ENCODE measurements at regions not wholly inside any gene's neighbourhood (a gene's known extent, or its start where the extent isn't known, plus 50 kb on each side); places are given as distances from the start of the nearest gene placed in this dataset.

DNA sequence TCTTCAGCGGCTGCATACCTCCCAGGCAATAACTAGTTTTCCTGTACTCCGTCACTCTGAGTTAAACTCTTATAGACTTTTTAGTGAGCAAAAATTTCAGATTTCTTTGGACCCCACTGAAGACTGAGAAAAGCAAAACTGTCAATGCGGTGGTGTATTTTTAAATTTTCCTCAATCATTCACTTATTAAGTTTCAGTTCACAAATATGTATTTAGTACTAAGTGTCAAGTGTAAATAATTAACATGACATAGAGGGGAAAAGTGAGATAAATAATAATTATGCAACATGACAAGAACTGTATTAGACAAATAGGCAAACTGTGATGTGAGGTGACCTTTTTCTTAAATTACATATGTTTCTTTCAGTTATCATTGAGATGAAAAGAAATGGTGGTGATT lies 124.4 kb downstream of the NAF1 start:
- Mint-ChIP-seq H3K27me3 (ENCODE audit: low read depth, poor library complexity) (peaks cover 7% of the 10 kb centered on the region), H3K9me3 (peaks cover 20% of the 10 kb centered on the region), H3K4me3 (no peak overlapping the region), H3K4me1 (no peaks in the 10 kb centered on the region), H3K36me3 (ENCODE audit: low read depth) (no peaks in the 10 kb centered on the region), H3K27ac (no peak overlapping the region)
- TF ChIP-seq, protein P1, sequence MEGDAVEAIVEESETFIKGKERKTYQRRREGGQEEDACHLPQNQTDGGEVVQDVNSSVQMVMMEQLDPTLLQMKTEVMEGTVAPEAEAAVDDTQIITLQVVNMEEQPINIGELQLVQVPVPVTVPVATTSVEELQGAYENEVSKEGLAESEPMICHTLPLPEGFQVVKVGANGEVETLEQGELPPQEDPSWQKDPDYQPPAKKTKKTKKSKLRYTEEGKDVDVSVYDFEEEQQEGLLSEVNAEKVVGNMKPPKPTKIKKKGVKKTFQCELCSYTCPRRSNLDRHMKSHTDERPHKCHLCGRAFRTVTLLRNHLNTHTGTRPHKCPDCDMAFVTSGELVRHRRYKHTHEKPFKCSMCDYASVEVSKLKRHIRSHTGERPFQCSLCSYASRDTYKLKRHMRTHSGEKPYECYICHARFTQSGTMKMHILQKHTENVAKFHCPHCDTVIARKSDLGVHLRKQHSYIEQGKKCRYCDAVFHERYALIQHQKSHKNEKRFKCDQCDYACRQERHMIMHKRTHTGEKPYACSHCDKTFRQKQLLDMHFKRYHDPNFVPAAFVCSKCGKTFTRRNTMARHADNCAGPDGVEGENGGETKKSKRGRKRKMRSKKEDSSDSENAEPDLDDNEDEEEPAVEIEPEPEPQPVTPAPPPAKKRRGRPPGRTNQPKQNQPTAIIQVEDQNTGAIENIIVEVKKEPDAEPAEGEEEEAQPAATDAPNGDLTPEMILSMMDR (IDR thresholded peaks at IDR 0.05) = no peak
- DNase-seq = no peak

DNA sequence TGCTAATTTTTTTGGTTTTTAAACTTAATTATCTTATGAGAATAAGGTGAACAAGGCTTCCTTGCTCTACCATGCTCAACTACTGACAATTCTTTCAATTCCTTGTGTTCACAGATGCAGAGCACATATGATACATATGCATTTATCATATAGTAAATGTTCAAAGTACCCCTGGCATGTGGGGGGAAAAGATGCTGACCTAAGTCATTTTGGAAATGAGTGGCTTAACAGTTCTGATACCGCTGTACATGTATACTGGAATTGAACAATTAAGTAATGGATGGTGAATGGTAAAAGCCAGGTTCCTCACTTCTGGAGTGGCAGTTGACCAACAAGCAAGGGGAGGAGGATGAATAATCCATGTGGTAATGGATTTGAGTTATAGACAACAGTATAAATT lies 149.6 kb downstream of the NAF1 start:
- peaks cover 16% of the 10 kb centered on the region for H3K4me1 Mint-ChIP-seq
- H3K4me3 Mint-ChIP-seq = no peak overlapping the region
- no peak for DNase-seq
- TF ChIP-seq, protein P1 (IDR thresholded peaks at IDR 0.05) = no peak
- no peaks in the 10 kb centered on the region for H3K27me3 Mint-ChIP-seq (ENCODE audit: low read depth, poor library complexity)
- no peaks in the 10 kb centered on the region for H3K9me3 Mint-ChIP-seq
- no peak overlapping the region for H3K27ac Mint-ChIP-seq
- no peaks in the 10 kb centered on the region for H3K36me3 Mint-ChIP-seq (ENCODE audit: low read depth)

DNA sequence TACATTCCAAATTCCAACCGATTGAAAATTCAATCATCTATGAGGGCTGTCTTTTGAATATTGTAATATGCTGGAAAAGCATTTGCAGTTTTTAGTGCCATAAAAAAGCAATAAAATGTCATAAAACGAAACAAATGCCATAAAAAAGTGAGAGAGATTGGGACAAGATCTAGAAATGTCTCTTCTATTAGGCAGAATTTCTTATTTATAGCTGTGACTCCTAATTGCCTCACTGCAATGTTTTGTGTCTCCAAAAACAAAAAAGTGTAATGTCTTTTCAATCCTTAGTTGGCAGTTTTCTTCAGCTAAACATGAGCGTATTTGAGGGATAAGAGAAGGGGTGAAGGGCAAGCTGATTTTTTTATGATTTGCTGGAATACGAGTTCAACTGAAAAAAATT lies 153.9 kb downstream of the NAF1 start:
- H3K4me1 Mint-ChIP-seq = peaks cover 16% of the 10 kb centered on the region
- no peak for DNase-seq
- H3K9me3 Mint-ChIP-seq = peaks cover 16% of the 10 kb centered on the region
- no peak overlapping the region for H3K4me3 Mint-ChIP-seq
- H3K27me3 Mint-ChIP-seq (ENCODE audit: low read depth, poor library complexity) = no peaks in the 10 kb centered on the region
- no peaks in the 10 kb centered on the region for H3K36me3 Mint-ChIP-seq (ENCODE audit: low read depth)
- no peak overlapping the region for H3K27ac Mint-ChIP-seq
- TF ChIP-seq, protein P1 (IDR thresholded peaks at IDR 0.05) = no peak

DNA sequence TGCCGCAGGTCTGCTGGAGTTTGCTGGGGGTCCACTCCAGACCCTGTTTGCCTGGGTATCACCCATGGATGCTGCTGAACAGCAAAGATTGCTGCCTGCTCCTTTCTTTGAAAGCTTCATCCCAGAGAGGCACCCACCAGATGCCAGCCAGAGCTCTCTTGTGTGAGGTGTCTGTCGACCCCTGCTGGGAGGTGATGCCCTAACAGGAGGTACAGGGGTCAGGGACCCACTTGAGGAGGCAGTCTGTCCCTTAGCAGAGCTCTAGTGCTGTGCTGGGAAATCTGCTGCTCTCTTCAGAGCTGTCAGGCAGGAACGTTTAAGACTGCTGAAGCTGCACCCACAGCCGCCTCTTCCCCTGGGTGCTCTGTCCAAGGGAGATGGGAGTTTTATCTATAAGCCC lies 162.7 kb downstream of the NAF1 start:
- peaks cover 62% of the 10 kb centered on the region for H3K9me3 Mint-ChIP-seq
- no peak overlapping the region for H3K27ac Mint-ChIP-seq
- H3K36me3 Mint-ChIP-seq (ENCODE audit: low read depth) = peaks cover 5% of the 10 kb centered on the region
- no peaks in the 10 kb centered on the region for H3K27me3 Mint-ChIP-seq (ENCODE audit: low read depth, poor library complexity)
- no peak overlapping the region for H3K4me3 Mint-ChIP-seq
- DNase-seq = no peak
- H3K4me1 Mint-ChIP-seq = peaks cover 7% of the 10 kb centered on the region
- TF ChIP-seq, protein P1 (IDR thresholded peaks at IDR 0.05) = no peak

DNA sequence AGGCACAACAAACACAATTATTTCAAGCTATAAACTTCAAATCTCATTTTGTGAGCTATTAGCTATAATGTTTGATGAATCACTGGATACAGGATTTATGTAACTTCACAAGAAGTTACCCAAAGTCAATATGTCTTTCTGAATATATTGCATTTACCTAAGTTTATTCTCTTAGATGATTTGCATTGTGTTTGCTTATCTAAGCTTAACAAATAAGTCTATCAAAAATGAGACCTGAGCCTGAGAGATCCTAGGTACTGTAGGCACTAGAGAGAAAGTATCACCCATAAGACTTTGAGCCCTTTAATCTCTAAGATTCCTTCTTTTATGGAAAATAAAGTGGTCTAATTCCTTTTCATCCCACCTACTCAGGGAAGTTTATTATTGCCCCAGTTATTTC lies 178.2 kb downstream of the NAF1 start:
- no peak overlapping the region for H3K4me3 Mint-ChIP-seq
- DNase-seq = no peak
- TF ChIP-seq, protein P1 (IDR thresholded peaks at IDR 0.05) = no peak
- H3K36me3 Mint-ChIP-seq (ENCODE audit: low read depth) = no peaks in the 10 kb centered on the region
- H3K27ac Mint-ChIP-seq = no peak overlapping the region
- H3K9me3 Mint-ChIP-seq = peaks cover 4% of the 10 kb centered on the region
- H3K4me1 Mint-ChIP-seq = peaks cover 19% of the 10 kb centered on the region
- peaks cover 4% of the 10 kb centered on the region for H3K27me3 Mint-ChIP-seq (ENCODE audit: low read depth, poor library complexity)

DNA sequence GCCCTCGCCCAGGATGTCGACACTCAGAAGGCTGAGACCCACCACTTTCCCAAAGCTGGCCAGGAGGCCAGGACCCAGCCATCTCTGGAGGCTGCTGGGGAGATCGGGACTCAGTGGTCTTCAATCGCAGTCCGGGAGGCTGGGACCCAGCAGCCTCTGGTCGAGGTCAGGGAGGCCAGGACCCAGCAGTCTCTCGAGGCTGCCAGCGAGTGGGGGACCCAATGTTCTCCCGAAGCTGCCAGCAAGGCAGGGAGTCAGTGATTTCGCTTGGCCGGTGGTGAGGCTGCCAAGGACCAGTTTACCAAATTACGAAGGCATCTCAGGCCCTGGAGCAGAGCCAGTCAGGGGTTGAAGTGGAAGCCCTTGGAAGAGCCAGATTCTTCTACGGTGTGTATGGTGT lies 181.6 kb downstream of the NAF1 start:
- no peaks in the 10 kb centered on the region for H3K36me3 Mint-ChIP-seq (ENCODE audit: low read depth)
- H3K9me3 Mint-ChIP-seq = peaks cover 4% of the 10 kb centered on the region
- no peak overlapping the region for H3K4me3 Mint-ChIP-seq
- H3K27ac Mint-ChIP-seq = no peak overlapping the region
- TF ChIP-seq, protein P1 (IDR thresholded peaks at IDR 0.05) = no peak
- H3K4me1 Mint-ChIP-seq = peaks cover 19% of the 10 kb centered on the region
- no peak for DNase-seq
- H3K27me3 Mint-ChIP-seq (ENCODE audit: low read depth, poor library complexity) = peaks cover 4% of the 10 kb centered on the region

Measured in nephron progenitor cell (in vitro differentiated cells).